ENCODE measurements at regions not wholly inside any gene's neighbourhood (a gene's known extent, or its start where the extent isn't known, plus 50 kb on each side); places are given as distances from the start of the nearest gene placed in this dataset.

- DNase-seq: no peak
These were observed 266.4 kb upstream of the ZNF608 start for GRCh38 chr5:125012727-125013451.

GRCh38 chr5:125014202-125014601 is 267.8 kb upstream of the ZNF608 start:
- DNase-seq: no peak

- DNase-seq: no peak
These were observed 271.4 kb upstream of the ZNF608 start for GRCh38 chr5:125017796-125018195.

GRCh38 chr5:125023673-125024072 is 277.2 kb upstream of the ZNF608 start:
- no peak for DNase-seq

- DNase-seq: no peak
These were observed 280.7 kb upstream of the ZNF608 start for GRCh38 chr5:125026867-125027731.

GRCh38 chr5:125032286-125032685 is 285.8 kb upstream of the ZNF608 start:
- no peak for DNase-seq

- no peak for DNase-seq
These were observed 287.2 kb upstream of the ZNF608 start for GRCh38 chr5:125033602-125034001.

GRCh38 chr5:125034331-125034730 is 287.9 kb upstream of the ZNF608 start:
- DNase-seq: no peak

GRCh38 chr5:125036494-125036893 is 290.1 kb upstream of the ZNF608 start:
- no peak for DNase-seq

- DNase-seq: no peak
These were observed 290.6 kb upstream of the ZNF608 start for GRCh38 chr5:125037020-125037419.

- DNase-seq: no peak
These were observed 291.1 kb upstream of the ZNF608 start for GRCh38 chr5:125037530-125037929.

GRCh38 chr5:125038477-125038876 is 292.0 kb upstream of the ZNF608 start:
- DNase-seq: no peak

- DNase-seq: no peak
These were observed 295.4 kb upstream of the ZNF608 start for GRCh38 chr5:125041798-125042197.

- DNase-seq: no peak
These were observed 295.9 kb upstream of the ZNF608 start for GRCh38 chr5:125042261-125042890.

GRCh38 chr5:125043781-125044391 is 297.4 kb upstream of the ZNF608 start:
- no peak for DNase-seq

GRCh38 chr5:125044491-125045282 is 298.2 kb upstream of the ZNF608 start:
- no peak for DNase-seq

GRCh38 chr5:125045646-125046045 is 299.2 kb upstream of the ZNF608 start:
- no peak for DNase-seq

- DNase-seq: no peak
These were observed 300.4 kb upstream of the ZNF608 start for GRCh38 chr5:125046838-125047237.

GRCh38 chr5:125047871-125048270 is 301.4 kb upstream of the ZNF608 start:
- DNase-seq: no peak

- DNase-seq: no peak
These were observed 303.6 kb upstream of the ZNF608 start for GRCh38 chr5:125049721-125050702.

GRCh38 chr5:125050926-125051325 is 304.5 kb upstream of the ZNF608 start:
- no peak for DNase-seq
